ENCODE measurements at regions not wholly inside any gene's neighbourhood (a gene's known extent, or its start where the extent isn't known, plus 50 kb on each side); places are given as distances from the start of the nearest gene placed in this dataset.

GRCh38 chr6:81128671-81129070 lies 623.8 kb downstream of the TENT5A start (continued):
- TF ChIP-seq ZNF687 (IDR thresholded peaks at IDR 0.05) (no peak), ETV6 (conservative IDR thresholded peaks at IDR 0.05 in 1 of 2, IDR thresholded peaks at IDR 0.05 in 1 of 2; ENCODE audit: borderline replicate concordance in 1 of 2, low read depth in 1 of 2) (no peak)

GRCh38 chr6:81126150-81126549 lies 626.3 kb downstream of the TENT5A start:
- ChIA-PET SMC1A (ENCODE audit: uncharacterized antibody, unreplicated experiment) (no interaction called here), CTCF (no interaction called here), RAD21 (ENCODE audit: unreplicated experiment) (no interaction called here), POLR2A (no interaction called here)
- ATAC-seq (no peak), FAIRE-seq (no peak), DNase-seq (ENCODE audit: low read depth, low spot score) (no peak)
- in situ Hi-C loops (cut with MboI) (no loop called here), intact Hi-C loops (cut with micrococcal nuclease; ENCODE audit: unreplicated experiment) (no loop called here)
- H3K79me2 ChIP-seq (ENCODE audit: control insufficient read depth, insufficient read depth, low read length): no peaks in the 10 kb centered on the region
- 37% methylated on average over 2 of the region's 2 CpGs for WGBS (ENCODE audit: insufficient coverage, insufficient replicate concordance, low lambda C conversion rate, missing lambda C conversion rate)
- H3K27ac ChIP-seq (ENCODE audit: control insufficient read depth, insufficient read depth): no peak overlapping the region
- no peaks in the 10 kb centered on the region for H3K36me3 ChIP-seq (ENCODE audit: control insufficient read depth in 2 of 2, insufficient read depth in 2 of 2, low read length in 1 of 2)
- no TSS peak for BruUV-seq (replicated peaks)
- H3K9me3 ChIP-seq (replicated peaks; ENCODE audit: control insufficient read depth, insufficient read depth, low read length): no peaks in the 10 kb centered on the region
- no peak overlapping the region for H3K9ac ChIP-seq (ENCODE audit: control insufficient read depth, insufficient read depth, low read length)
- no peak overlapping the region for H3K4me2 ChIP-seq (ENCODE audit: control insufficient read depth, insufficient read depth)
- no peak overlapping the region for H2AFZ ChIP-seq (ENCODE audit: control insufficient read depth, low read depth, low read length)
- no peak overlapping the region for H3K4me3 ChIP-seq
- TF ChIP-seq TARDBP (IDR thresholded peaks at IDR 0.05; ENCODE audit: borderline replicate concordance): no peak
- no peak for TF ChIP-seq IRF3 (IDR thresholded peaks at IDR 0.05)
- no peak for TF ChIP-seq CHD1 (IDR thresholded peaks at IDR 0.05; ENCODE audit: low read depth, low read length)
- TF ChIP-seq POLR2AphosphoS5 (IDR thresholded peaks at IDR 0.05; ENCODE audit: low read length): no peak
- TF ChIP-seq TCF3 (IDR thresholded peaks at IDR 0.05; ENCODE audit: borderline replicate concordance, insufficient read depth, low read depth, low read length): no peak
- TF ChIP-seq LARP7 (IDR thresholded peaks at IDR 0.05): no peak
- no peak for TF ChIP-seq BCL3 (IDR thresholded peaks at IDR 0.05; ENCODE audit: borderline replicate concordance, insufficient read depth, low read depth, low read length, poor library complexity, severe bottlenecking)
- TF ChIP-seq ATF3 (IDR thresholded peaks at IDR 0.05; ENCODE audit: borderline replicate concordance, extremely low read depth, low read depth, low read length): no peak
- TF ChIP-seq SRF (IDR thresholded peaks at IDR 0.05; ENCODE audit: low read depth in 2 of 2, low read length in 2 of 2): no peak
- H3K27me3 ChIP-seq (replicated peaks in 1 of 2; ENCODE audit: control insufficient read depth in 2 of 2, insufficient read depth in 2 of 2, low read length in 1 of 2): no peaks in the 10 kb centered on the region
- no peaks in the 10 kb centered on the region for H3K4me1 ChIP-seq (ENCODE audit: control insufficient read depth, insufficient read depth, low read length)
- no peaks in the 10 kb centered on the region for H4K20me1 ChIP-seq (ENCODE audit: control insufficient read depth, insufficient read depth)
